ENCODE measurements at regions not wholly inside any gene's neighbourhood (a gene's known extent, or its start where the extent isn't known, plus 50 kb on each side); places are given as distances from the start of the nearest gene placed in this dataset.

DNA sequence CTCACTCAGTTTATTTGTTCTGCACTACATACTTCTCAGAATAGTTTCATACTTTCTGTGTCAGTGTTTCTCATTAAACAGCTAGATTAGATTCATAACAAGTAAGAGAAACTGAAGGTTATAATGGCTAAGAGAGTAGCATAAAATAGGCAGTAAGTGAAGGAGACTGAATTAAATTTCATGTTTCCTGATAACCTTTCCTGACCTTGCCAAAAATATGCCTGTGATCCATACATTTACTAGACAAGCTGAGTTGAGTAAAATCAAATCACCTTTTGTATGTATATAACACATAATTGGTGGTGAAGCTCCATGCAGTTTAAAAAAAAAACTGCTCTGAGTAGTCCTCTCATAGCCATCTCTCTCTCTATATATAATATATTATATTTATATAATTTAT, 545.3 kb upstream of the PCDH20 start:
- TF ChIP-seq ZNF274 (IDR thresholded peaks at IDR 0.05; ENCODE audit: low read depth, low read length) (no peak), YY1 (IDR thresholded peaks at IDR 0.05; ENCODE audit: insufficient read depth, insufficient read length) (no peak), SUZ12 (IDR thresholded peaks at IDR 0.05; ENCODE audit: extremely low read depth, insufficient read depth, insufficient read length) (no peak)
